ENCODE measurements at regions not wholly inside any gene's neighbourhood (a gene's known extent, or its start where the extent isn't known, plus 50 kb on each side); places are given as distances from the start of the nearest gene placed in this dataset.

- TF ChIP-seq CTCF (IDR thresholded peaks at IDR 0.05) = no peak
- TF ChIP-seq POLR2A (IDR thresholded peaks at IDR 0.05) = no peak
Measured at GRCh38 chr3:144652573-144652972, 681.0 kb downstream of the DIPK2A start.

Data from lower leg skin (tissue), 3 donors.